OCI-LY1 (cell line): ENCODE measurements at regions not wholly inside any gene's neighbourhood (a gene's known extent, or its start where the extent isn't known, plus 50 kb on each side); places are given as distances from the start of the nearest gene placed in this dataset.

Source experiments
- CTCF ChIP-seq: fragments of 200-600 bp; sonication (generic), shearing (Covaris generic); IDR thresholded peaks from 2 replicates; pipeline ENCODE4 v1.5.1; 2017; ENCODE audit warnings: mild to moderate bottlenecking, antibody characterized with exemption, low read length, moderate library complexity, mixed read lengths
- EZH2 ChIP-seq: fragments of 200-600 bp; sonication (generic), shearing (Covaris generic); IDR thresholded peaks from 2 replicates; pipeline ENCODE4 v1.8.0; 2017; ENCODE audit warnings: borderline replicate concordance, mixed run types, mild to moderate bottlenecking, antibody characterized with exemption, low read length, moderate library complexity, mixed read lengths

- TF ChIP-seq CTCF (no peak), EZH2 (no peak)
Measured at GRCh38 chr16:65790768-65791167, 575.7 kb upstream of the CDH5 start.
